ENCODE measurements at regions not wholly inside any gene's neighbourhood (a gene's known extent, or its start where the extent isn't known, plus 50 kb on each side); places are given as distances from the start of the nearest gene placed in this dataset.

GRCh38 chr17:79164408-79164807 is 89.8 kb downstream of the ENGASE start:
- DNase-seq (ENCODE audit: low read depth): no peak
- H3K4me3 ChIP-seq (ENCODE audit: control insufficient read depth, low read depth, low read length): no peak overlapping the region
- no peak for TF ChIP-seq CTCF (IDR thresholded peaks at IDR 0.05; ENCODE audit: control insufficient read depth, insufficient read depth, low read depth, low read length, missing control alignments)

GRCh38 chr17:79163071-79163470 is 88.4 kb downstream of the ENGASE start:
- TF ChIP-seq CTCF (IDR thresholded peaks at IDR 0.05; ENCODE audit: control insufficient read depth, insufficient read depth, low read depth, low read length, missing control alignments): no peak
- no peak overlapping the region for H3K4me3 ChIP-seq (ENCODE audit: control insufficient read depth, low read depth, low read length)
- no peak for DNase-seq (ENCODE audit: low read depth)

GRCh38 chr17:79162012-79162963 is 87.7 kb downstream of the ENGASE start:
- no peak for TF ChIP-seq CTCF (IDR thresholded peaks at IDR 0.05; ENCODE audit: control insufficient read depth, insufficient read depth, low read depth, low read length, missing control alignments)
- no peak overlapping the region for H3K4me3 ChIP-seq (ENCODE audit: control insufficient read depth, low read depth, low read length)
- DNase-seq (ENCODE audit: low read depth): no peak

- no peak for DNase-seq (ENCODE audit: low read depth)
- H3K4me3 ChIP-seq (ENCODE audit: control insufficient read depth, low read depth, low read length): no peak overlapping the region
- TF ChIP-seq CTCF (IDR thresholded peaks at IDR 0.05; ENCODE audit: control insufficient read depth, insufficient read depth, low read depth, low read length, missing control alignments): no peak
These were observed 86.5 kb downstream of the ENGASE start for GRCh38 chr17:79160980-79161636.

GRCh38 chr17:79159926-79160325 is 85.3 kb downstream of the ENGASE start:
- no peak overlapping the region for H3K4me3 ChIP-seq (ENCODE audit: control insufficient read depth, low read depth, low read length)

GRCh38 chr17:79159471-79159870 is 84.8 kb downstream of the ENGASE start:
- no peak for DNase-seq (ENCODE audit: low read depth)
- no peak overlapping the region for H3K4me3 ChIP-seq (ENCODE audit: control insufficient read depth, low read depth, low read length)
- TF ChIP-seq CTCF (IDR thresholded peaks at IDR 0.05; ENCODE audit: control insufficient read depth, insufficient read depth, low read depth, low read length, missing control alignments): no peak

More at GRCh38 chr17:79159926-79160325, 85.3 kb downstream of the ENGASE start:
- no peak for DNase-seq (ENCODE audit: low read depth)
- TF ChIP-seq CTCF (IDR thresholded peaks at IDR 0.05; ENCODE audit: control insufficient read depth, insufficient read depth, low read depth, low read length, missing control alignments): no peak

All from AG09309 (cell line).